GM23338 (cell line): ENCODE measurements at regions not wholly inside any gene's neighbourhood (a gene's known extent, or its start where the extent isn't known, plus 50 kb on each side); places are given as distances from the start of the nearest gene placed in this dataset.
A peak's percentile ranks its signal among the peaks of the same experiment; 100 is the strongest.

Experiments
- ATAC-seq: fragments of 200-7000 bp; cut with Tn5 transposase; 3 replicates; pipeline ENCODE4 v1.9.1; 2020
- DNase-seq: peaks from one replicate; pipeline ENCODE4 v3.0.0-alpha.2; 2015; ENCODE audit warnings: low spot score
- H2AFZ ChIP-seq: fragments of 200-600 bp; sonication (generic); 2 replicates; pipeline ENCODE4 v1.8.0; 2016; ENCODE audit warnings: antibody characterized with exemption, mild to moderate bottlenecking, moderate library complexity
- H3F3A ChIP-seq: fragments of 200-600 bp; sonication (generic); replicated peaks from 2 replicates; pipeline ENCODE4 v1.8.0; 2017; ENCODE audit warnings: antibody characterized with exemption, mixed run types, low read depth
- H3K27ac ChIP-seq: fragments of 200-600 bp; sonication (generic); 2 replicates; pipeline ENCODE4 v1.6.1; 2016; ENCODE audit warnings: low read depth
- H3K27me3 ChIP-seq: fragments of 200-600 bp; sonication (generic); 2 replicates; pipeline ENCODE4 v1.8.0; 2016; ENCODE audit warnings: mild to moderate bottlenecking, mixed run types, moderate library complexity; ENCODE audit not compliant: insufficient read depth
- H3K36me3 ChIP-seq: fragments of 200-600 bp; sonication (generic); 2 replicates; pipeline ENCODE4 v1.8.0; 2016; ENCODE audit warnings: mild to moderate bottlenecking; ENCODE audit not compliant: insufficient read depth
- H3K4me1 ChIP-seq: fragments of 200-600 bp; sonication (generic); 2 replicates; pipeline ENCODE4 v1.8.0; 2016; ENCODE audit warnings: mild to moderate bottlenecking, moderate library complexity; ENCODE audit not compliant: insufficient read depth
- H3K4me2 ChIP-seq: fragments of 200-600 bp; sonication (generic); 2 replicates; pipeline ENCODE4 v1.7.1; 2017; ENCODE audit warnings: mixed run types
- H3K4me3 ChIP-seq: fragments of 200-600 bp; sonication (generic); 2 replicates; pipeline ENCODE4 v1.6.1; 2016; ENCODE audit warnings: mixed run types
- H3K79me2 ChIP-seq: fragments of 200-600 bp; sonication (generic); replicated peaks from 2 replicates; pipeline ENCODE4 v1.8.0; 2017; ENCODE audit warnings: mild to moderate bottlenecking; ENCODE audit not compliant: insufficient read depth
- H3K9me2 ChIP-seq: fragments of 200-600 bp; sonication (generic); 2 replicates; pipeline ENCODE4 v1.8.0; 2017; ENCODE audit not compliant: insufficient read depth
- H4K20me1 ChIP-seq: fragments of 200-600 bp; sonication (generic); replicated peaks from 2 replicates; pipeline ENCODE4 v1.8.0; 2017; ENCODE audit warnings: mild to moderate bottlenecking; ENCODE audit not compliant: insufficient read depth
- H3K27ac Mint-ChIP-seq: 2 replicates; pipeline ENCODE4 v1.8.0; 2020; ENCODE audit warnings: inconsistent platforms, mild to moderate bottlenecking, moderate library complexity, mixed read lengths
- H3K27me3 Mint-ChIP-seq: 3 replicates; pipeline ENCODE4 v1.8.0; 2022; ENCODE audit warnings: low read depth, mild to moderate bottlenecking, moderate library complexity, mixed read lengths, inconsistent platforms; ENCODE audit not compliant: insufficient read depth, poor library complexity
- H3K36me3 Mint-ChIP-seq: 3 replicates; pipeline ENCODE4 v1.8.0; 2021; ENCODE audit warnings: low read depth, mild to moderate bottlenecking, inconsistent platforms, moderate library complexity, mixed read lengths
- H3K4me1 Mint-ChIP-seq: 3 replicates; pipeline ENCODE4 v1.8.0; 2020; ENCODE audit warnings: mild to moderate bottlenecking, inconsistent platforms, mixed read lengths
- H3K4me3 Mint-ChIP-seq: 3 replicates; pipeline ENCODE4 v1.8.0; 2021; ENCODE audit warnings: moderate library complexity, mild to moderate bottlenecking, inconsistent platforms, mixed read lengths
- H3K9me3 Mint-ChIP-seq: 3 replicates; pipeline ENCODE4 v1.8.0; 2020; ENCODE audit warnings: moderate library complexity, mild to moderate bottlenecking, inconsistent platforms, mixed read lengths
- EZH2 ChIP-seq: fragments of 200-600 bp; sonication (generic); IDR thresholded peaks from one replicate; pipeline ENCODE4 v1.8.0; 2017; ENCODE audit warnings: antibody characterized with exemption, mild to moderate bottlenecking, low read depth; ENCODE audit not compliant: unreplicated experiment
- EZH2phosphoT487 ChIP-seq: fragments of 200-600 bp; sonication (generic); IDR thresholded peaks from one replicate; pipeline ENCODE4 v1.8.1; 2018; ENCODE audit warnings: antibody characterized with exemption; ENCODE audit not compliant: unreplicated experiment
- JUNB ChIP-seq: IDR thresholded peaks from one replicate; pipeline ENCODE4 v1.6.1; 2016; ENCODE audit warnings: antibody characterized with exemption; ENCODE audit not compliant: unreplicated experiment
- NANOG ChIP-seq: IDR thresholded peaks from 2 replicates; pipeline ENCODE4 v1.6.1; 2016; ENCODE audit warnings: antibody characterized with exemption, borderline replicate concordance
- POLR2AphosphoS5 ChIP-seq: IDR thresholded peaks from 2 replicates; pipeline ENCODE4 v1.6.1; 2016; ENCODE audit warnings: antibody characterized with exemption, low read depth
- ZNF114 ChIP-seq: fragments of 250-450 bp; sonication (Bioruptor Pico); IDR thresholded peaks from 2 replicates; pipeline ENCODE4 v1.5.0; 2020; ENCODE audit warnings: mild to moderate bottlenecking, moderate library complexity
- TF ChIP-seq, protein P1 (sequence below): IDR thresholded peaks from 2 replicates; pipeline ENCODE4 v1.6.1; 2016; ENCODE audit warnings: antibody characterized with exemption
- TF ChIP-seq, protein P2 (sequence below), 2 experiments: fragments of 200-600 bp in 1 of 2; sonication (generic) in 1 of 2; conservative IDR thresholded peaks; 2 replicates each; pipeline versions ENCODE4 v1.5.1 to v1.6.1; 2016 to 2017; ENCODE audit warnings: antibody characterized with exemption in 2 of 2, low read depth in 2 of 2, mild to moderate bottlenecking in 2 of 2, moderate library complexity in 1 of 2

DNA sequence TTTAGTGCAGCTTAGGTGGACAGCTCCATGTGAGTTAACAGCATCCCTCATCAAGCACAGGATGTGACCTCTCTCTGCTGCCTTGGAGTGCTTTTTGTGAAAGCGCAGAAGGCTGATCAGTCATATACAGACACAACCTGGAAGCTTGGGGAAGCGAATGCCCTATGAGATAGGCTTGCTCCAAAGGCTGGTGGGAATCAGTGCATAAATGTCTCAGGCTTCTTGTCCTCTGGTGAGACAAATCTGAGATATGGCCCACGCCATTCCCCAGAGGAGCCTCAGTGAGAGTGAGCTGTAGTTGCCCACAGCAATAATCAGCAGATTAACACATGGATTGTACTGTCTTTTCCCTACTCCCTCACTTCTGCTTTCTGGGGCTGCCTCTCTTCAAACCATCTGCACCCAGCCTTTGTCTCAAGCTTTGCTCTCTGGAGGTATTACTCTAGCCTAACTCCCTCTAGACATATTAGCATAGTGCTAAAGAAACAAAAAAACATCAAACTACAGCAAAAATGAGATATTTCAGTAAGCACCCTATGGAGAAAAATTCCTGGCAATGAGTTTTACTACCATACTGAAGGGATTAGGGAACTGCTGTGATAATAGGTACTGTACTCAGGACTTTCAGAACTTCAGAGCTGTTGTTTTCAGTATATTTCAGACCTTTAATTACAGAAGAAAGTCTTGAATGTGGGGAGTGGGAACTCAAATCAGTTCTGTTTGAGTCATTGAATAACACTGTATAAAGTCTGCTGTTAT lies 113.7 kb downstream of the OXSM start:
- DNase-seq (no peak), ATAC-seq (peak; percentile 48; the same call in 2 of the 3 replicates)
- H3K4me2 ChIP-seq: no peak overlapping the region
- no peaks in the 10 kb centered on the region for H3K27me3 ChIP-seq
- Mint-ChIP-seq H3K27me3 (no peaks in the 10 kb centered on the region), H3K9me3 (no peaks in the 10 kb centered on the region), H3K27ac (no peak overlapping the region), H3K4me1 (peaks cover 24% of the 10 kb centered on the region), H3K4me3 (no peak overlapping the region), H3K36me3 (no peaks in the 10 kb centered on the region)
- H3K9me2 ChIP-seq: 0 out of 2 replicates have a peak, but pooled peaks cover 13% of the 10 kb centered on the region
- no peak overlapping the region for H3K27ac ChIP-seq
- no peaks in the 10 kb centered on the region for H3F3A ChIP-seq
- H3K36me3 ChIP-seq: no peaks in the 10 kb centered on the region
- TF ChIP-seq EZH2: no peak
- TF ChIP-seq, protein P1, sequence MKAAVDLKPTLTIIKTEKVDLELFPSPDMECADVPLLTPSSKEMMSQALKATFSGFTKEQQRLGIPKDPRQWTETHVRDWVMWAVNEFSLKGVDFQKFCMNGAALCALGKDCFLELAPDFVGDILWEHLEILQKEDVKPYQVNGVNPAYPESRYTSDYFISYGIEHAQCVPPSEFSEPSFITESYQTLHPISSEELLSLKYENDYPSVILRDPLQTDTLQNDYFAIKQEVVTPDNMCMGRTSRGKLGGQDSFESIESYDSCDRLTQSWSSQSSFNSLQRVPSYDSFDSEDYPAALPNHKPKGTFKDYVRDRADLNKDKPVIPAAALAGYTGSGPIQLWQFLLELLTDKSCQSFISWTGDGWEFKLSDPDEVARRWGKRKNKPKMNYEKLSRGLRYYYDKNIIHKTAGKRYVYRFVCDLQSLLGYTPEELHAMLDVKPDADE: no peak
- no peak for TF ChIP-seq EZH2phosphoT487
- TF ChIP-seq JUNB: no peak
- no peak for TF ChIP-seq ZNF114 (CRISPR knock-in tag)
- no peak for TF ChIP-seq NANOG
- no peaks in the 10 kb centered on the region for H3K79me2 ChIP-seq
- no peaks in the 10 kb centered on the region for H4K20me1 ChIP-seq
- no peak overlapping the region for H3K4me3 ChIP-seq
- peak overlapping the region; percentile 1; the same call in 1 of the 2 replicates for H2AFZ ChIP-seq
- H3K4me1 ChIP-seq: peaks cover 20% of the 10 kb centered on the region

GRCh38 chr3:25904206-25904605 lies 114.3 kb downstream of the OXSM start:
- 0 out of 2 replicates have a peak, but pooled peaks cover 11% of the 10 kb centered on the region for H3K9me2 ChIP-seq
- no peaks in the 10 kb centered on the region for H3K27me3 ChIP-seq
- DNase-seq (peak; percentile 25), ATAC-seq (peak; percentile 94)
- H4K20me1 ChIP-seq: no peaks in the 10 kb centered on the region
- H3F3A ChIP-seq: no peaks in the 10 kb centered on the region
- Mint-ChIP-seq H3K27ac (no peak overlapping the region), H3K4me3 (no peak overlapping the region), H3K9me3 (no peaks in the 10 kb centered on the region), H3K4me1 (peaks cover 24% of the 10 kb centered on the region), H3K36me3 (no peaks in the 10 kb centered on the region), H3K27me3 (no peaks in the 10 kb centered on the region)
- H3K36me3 ChIP-seq: no peaks in the 10 kb centered on the region
- TF ChIP-seq, protein P2, sequence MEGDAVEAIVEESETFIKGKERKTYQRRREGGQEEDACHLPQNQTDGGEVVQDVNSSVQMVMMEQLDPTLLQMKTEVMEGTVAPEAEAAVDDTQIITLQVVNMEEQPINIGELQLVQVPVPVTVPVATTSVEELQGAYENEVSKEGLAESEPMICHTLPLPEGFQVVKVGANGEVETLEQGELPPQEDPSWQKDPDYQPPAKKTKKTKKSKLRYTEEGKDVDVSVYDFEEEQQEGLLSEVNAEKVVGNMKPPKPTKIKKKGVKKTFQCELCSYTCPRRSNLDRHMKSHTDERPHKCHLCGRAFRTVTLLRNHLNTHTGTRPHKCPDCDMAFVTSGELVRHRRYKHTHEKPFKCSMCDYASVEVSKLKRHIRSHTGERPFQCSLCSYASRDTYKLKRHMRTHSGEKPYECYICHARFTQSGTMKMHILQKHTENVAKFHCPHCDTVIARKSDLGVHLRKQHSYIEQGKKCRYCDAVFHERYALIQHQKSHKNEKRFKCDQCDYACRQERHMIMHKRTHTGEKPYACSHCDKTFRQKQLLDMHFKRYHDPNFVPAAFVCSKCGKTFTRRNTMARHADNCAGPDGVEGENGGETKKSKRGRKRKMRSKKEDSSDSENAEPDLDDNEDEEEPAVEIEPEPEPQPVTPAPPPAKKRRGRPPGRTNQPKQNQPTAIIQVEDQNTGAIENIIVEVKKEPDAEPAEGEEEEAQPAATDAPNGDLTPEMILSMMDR (conservative IDR thresholded peaks at IDR 0.05; ENCODE audit: low read depth in 2 of 2): peak; percentile 40 to 74
- TF ChIP-seq POLR2AphosphoS5: no peak
- no peaks in the 10 kb centered on the region for H3K79me2 ChIP-seq
- no peak overlapping the region for H3K4me3 ChIP-seq
- no peak overlapping the region for H3K4me2 ChIP-seq
- 0 out of 2 replicates have a peak overlapping the region, but pooled peaks have one; percentile 1 for H2AFZ ChIP-seq
- H3K4me1 ChIP-seq: peaks cover 20% of the 10 kb centered on the region
- H3K27ac ChIP-seq: no peak overlapping the region
